NCI-H146 (cell line): ENCODE measurements at regions not wholly inside any gene's neighbourhood (a gene's known extent, or its start where the extent isn't known, plus 50 kb on each side); places are given as distances from the start of the nearest gene placed in this dataset.
"Not testable (repeated sequence)": the region's sequence is repeated elsewhere in the genome, so short reads cannot be mapped to it uniquely, and the experiment has no call there.

ENCODE experiments used
- DNase-seq: peaks from one replicate; lab custom pipeline; 2025; lab: John Stamatoyannopoulos, UW

DNA sequence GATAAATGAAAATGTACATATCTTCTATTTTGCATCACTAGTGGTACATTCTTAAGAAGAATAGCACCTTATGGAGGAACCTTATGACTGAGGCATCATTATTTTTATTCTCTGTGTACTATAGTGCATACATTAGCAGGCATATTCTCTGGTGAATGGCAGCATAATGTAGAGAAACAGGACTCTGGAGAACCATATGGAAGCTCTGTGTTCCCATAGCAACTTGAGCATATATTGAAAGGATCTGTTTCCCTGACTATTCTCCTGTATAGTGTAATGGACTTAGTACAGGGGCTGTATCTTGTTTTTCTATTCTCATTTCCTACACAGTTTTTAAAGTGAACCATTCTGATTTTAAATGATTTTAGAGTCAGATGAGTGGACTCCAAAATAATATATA, 128.4 kb upstream of the SMIM30 start:
- no peak for DNase-seq

DNA sequence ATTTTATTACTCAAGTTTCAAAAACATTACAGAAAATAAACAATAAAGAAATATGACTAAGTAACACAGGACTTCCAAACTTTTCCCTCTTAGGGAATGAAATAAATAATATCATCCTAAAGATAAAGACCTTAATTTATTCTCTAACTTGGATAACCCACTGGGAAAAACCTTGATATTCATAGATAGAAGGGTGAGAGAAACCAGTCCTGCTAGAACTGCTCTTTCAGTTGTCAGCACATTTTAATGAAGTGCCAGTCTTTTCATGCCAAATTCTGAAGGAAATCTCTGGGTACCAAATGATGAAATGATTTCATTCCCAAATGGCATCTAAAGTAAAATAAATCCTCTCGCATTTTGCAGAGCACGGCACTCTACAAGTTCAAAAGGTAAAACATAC, 114.5 kb upstream of the SMIM30 start:
- DNase-seq = no peak

DNA sequence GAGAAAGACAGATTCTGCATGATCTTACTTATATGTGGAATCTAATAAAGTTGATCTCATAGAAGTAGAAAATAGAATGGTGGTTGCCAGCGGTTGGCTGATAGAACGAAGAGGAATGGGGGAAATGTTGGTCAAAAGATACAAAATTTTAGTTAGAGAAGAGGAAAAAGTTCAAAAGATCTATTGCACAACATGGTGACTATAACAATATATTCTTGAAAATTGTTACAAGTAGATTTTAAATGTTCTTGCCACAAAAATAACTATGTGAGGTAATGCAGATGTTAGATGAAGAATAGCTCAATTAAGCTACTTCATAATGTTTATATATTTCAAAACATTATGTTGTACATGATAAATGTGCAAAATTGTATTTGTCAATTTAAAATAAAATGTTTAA, 112.3 kb upstream of the SMIM30 start:
- DNase-seq = no peak

DNA sequence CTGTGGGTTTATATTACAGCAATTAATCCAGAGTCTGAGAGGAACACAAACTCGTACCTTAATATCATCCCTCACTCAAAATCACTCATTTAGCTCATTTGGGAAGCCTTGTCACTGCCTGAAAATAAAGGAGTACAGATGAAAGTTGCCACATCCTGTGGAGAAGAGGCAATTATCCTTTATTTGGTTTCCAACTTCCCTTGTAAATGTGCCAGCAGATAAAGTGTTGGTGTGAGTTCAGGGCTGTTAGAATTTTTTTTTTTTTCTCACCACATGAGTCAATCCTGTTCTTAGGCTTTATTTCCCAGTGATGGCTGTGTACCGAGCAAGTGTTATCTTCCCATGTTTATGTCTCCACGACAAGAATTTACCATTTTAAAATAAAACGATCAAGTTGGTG, 99.0 kb upstream of the SMIM30 start:
- DNase-seq = no peak

DNA sequence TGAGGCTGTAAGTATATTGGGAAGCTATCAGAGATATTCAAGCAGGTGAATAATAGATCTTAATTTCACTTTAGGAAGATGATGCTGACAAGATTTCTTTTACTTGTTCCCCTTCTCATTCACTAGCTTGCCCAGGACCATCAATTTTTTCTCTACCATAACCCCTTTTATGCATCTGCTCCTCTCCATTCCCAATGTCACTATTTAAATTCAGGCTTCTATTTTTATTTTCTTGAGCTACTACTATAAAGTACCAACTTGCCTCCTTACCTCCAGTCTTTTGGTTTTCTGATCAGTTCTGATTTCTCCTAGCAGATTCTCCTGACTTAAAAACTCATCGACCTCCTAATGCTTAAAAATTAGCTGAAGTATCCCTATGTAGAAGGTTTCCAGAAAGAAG, 97.7 kb upstream of the SMIM30 start:
- DNase-seq = no peak

DNA sequence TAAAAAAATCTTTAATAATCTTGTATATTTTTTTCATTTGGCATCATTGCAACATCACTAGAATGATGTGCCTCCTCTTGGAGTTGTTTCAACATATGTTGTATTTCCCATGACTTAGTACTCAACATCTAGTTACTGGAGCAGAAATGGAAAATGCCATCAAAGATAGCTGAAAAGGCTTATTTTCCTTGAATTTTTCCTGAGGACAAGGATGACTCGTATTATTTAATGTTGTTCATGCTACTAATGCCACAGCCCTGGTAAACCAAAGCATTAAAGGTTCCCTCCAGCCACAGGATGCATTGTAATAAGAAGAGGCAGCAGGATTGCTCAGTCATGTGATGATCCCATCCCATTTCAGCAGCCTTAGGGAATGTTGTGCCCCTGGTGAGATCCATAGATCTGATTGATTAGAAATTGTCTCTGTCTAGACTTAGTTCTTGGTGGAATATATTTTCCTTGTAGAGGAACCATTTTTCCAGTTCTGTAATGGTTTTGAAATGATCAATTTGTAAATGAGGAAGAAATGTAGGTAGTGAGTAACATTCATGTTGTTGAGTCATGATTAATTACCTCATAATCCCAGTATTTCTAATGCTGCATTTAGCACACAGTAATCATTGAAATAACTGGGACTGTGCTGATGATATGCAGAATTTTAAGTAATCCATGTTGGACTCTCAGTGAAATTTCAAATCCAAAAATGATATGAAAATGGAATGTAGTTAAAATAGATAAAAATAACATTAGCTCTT, 91.3 kb upstream of the SMIM30 start:
- no peak for DNase-seq

DNA sequence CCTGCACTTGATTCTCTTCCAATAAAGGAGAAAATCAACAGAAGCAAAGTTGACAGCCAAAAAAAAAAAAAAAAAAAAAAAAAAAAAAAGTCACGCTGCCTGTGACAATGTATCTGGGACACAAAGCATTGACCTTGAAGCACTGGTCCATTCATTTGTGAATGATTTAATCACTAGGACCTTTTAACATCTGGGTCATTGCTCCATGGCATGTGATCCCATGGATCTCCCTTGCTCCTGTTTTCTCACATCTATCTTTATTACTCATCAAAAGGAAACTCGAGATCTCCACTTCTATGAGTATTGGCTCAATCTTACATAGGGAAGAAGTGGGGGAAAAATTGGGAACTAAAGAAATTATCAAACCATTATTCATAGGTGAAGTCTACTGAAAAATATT, 89.6 kb upstream of the SMIM30 start:
- no peak for DNase-seq

DNA sequence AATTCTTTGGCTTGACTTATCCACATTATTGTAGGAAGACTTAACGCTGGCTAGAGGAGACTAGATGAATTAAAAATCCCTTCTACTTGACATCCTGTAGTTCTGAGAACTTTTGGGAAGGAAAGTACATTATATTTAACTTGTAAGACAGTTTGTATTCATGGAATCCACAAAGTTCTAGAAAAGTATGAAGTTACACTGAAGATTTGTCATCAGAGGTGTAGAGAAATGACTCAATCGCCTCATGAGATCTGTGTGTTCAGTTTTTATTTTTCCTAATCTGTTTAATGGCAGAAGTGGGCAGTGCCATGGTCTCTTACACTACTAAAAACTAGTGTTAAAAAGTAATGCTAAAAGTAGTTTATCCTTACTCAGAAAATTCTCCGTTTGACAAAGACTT, 89.1 kb upstream of the SMIM30 start:
- no peak for DNase-seq

DNA sequence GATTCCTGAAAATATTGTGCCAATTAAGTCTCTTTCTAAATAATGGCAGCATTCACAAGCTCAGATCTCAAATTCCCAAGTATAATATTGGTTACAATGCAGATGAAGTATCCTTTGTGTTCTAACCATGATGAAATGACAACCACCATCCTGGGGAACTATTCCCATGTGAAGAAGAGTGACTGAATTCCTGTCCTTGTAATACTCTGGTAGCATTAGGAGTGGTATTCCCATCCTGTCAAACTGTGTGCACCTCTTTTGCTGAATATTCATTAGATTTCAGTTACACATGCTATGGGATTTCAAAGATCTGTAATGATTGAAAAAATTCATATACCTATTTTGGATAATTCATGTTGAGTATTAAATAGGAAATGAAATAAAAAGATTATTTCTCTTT, 86.1 kb upstream of the SMIM30 start:
- DNase-seq = no peak

DNA sequence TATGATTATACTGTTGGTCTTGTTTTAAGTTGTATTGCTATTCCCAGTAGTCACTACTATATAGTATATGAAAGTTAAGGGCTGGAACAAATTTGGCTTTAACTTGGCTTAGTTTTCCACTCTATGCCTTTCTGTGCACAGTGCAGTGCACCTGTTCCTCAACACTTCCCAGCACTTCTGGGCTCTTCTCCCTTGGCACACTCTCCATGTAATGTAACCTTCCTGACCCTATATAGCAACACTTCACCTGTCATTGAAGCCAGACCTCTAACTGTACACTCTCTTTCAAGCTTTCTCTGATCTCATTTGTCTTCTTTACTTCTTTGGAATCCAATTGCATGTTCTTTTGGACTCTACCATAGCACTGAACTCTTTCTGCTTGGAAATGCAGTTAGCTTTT, 83.9 kb upstream of the SMIM30 start:
- no peak for DNase-seq

DNA sequence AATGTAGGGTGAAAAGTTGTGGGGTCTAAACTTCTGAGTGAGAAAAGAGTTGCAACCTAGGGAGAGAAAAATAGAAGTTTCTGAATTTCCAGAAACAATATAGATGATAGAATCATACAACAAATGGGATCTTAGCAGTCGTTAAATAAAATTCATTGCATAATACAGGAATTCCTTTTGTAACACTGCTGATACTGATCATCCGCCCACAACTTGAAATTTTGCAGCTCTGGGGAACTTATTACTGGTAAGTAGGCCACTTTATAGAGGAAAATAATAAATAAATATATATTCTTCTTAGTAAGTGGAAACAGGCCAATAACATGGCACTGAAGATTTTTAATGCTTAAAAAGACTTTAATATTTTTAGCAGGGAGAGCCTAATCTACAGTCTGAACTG, 81.9 kb upstream of the SMIM30 start:
- DNase-seq = no peak

DNA sequence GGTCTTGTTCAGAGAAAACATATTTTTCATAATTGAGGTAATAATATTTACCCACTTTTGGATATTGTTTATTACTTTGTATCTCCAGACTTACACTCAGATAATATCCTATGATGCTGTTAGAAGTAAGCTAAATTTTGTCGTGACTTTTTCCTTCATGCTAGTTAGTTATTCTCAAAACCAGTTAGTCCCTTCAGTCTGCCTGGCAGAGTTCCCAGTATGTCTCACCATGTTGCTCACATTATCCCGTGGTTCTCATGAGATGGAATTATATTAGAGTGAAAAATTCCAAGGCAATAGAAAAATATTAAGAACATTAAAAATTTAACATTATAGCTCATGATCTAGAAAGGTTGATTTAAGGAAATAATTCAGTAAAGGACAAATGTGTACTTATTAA, 81.5 kb upstream of the SMIM30 start:
- no peak for DNase-seq

DNA sequence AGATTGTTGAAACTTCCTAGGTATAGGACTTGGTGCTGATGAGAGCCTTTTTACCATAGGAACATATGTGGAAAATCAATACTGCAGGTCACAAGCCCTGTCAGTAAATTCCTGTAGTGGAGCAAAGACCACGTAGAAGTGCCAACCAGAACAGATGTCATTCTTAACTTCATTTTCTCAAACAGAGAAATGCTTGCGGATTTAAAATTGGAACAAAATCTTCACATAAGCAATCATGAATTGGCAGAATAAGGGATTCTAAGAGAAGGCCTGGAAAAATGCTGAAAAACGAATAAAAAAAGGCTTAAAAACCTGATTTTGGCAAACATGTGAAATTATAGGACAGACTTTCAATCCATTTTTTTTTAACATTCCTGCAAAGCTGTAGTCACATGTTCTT, 80.8 kb upstream of the SMIM30 start:
- DNase-seq = no peak

DNA sequence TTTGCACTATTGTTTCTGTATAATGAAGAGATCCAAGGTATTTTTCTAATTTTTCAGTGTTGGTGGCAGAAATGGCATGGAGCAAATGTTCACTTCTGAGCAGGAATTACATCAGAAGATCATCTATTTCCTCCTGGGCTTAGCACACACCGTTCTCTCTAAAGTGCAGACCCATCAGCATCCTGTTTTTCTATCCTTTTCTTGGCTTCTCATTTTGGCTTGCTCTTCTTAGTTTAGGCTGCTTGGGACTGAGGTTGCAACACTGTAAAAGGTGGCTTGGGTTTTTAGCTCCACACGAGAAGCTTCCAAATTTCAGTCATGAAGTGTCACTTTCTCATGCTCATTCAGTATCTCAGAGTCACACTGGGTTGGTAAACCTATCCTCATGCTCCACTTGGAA, 79.9 kb upstream of the SMIM30 start:
- no peak for DNase-seq

DNA sequence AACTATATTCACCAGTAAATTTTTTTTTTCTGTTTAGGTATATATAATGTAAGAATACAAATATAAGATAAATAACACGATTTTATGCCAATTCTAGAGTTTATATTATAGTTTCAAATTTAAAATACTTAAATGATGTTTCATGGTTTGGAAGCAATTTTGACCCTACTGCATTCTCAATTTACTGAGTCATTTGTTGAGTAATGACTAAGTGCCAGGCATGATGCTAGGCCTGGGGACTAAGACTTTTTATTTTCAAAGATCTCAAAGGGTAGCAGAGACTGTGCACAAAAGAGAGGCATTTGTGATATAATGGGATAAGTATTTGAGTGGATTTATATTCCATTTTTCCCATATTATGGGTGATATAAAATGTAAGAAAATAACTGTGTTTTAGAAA, 78.9 kb upstream of the SMIM30 start:
- no peak for DNase-seq

DNA sequence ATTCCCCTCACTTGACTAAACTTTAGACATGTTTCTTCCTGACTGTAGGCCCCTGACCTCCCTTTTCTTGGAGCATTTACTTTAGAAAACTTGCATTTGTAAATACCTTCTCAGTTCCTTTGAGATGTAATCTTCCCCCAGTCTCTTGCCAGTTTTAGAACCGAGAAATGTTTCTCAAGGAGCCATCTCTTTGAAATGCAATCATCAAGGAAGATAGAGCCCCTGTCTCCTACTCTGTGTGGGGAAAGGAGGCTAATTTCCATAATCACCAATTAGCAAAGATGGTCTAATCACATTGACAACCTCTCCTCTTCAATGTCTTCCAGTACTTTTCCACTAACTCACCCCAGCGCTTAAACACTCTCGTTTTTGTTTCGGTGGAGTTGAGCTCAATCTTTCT, 70.0 kb upstream of the SMIM30 start:
- no peak for DNase-seq

DNA sequence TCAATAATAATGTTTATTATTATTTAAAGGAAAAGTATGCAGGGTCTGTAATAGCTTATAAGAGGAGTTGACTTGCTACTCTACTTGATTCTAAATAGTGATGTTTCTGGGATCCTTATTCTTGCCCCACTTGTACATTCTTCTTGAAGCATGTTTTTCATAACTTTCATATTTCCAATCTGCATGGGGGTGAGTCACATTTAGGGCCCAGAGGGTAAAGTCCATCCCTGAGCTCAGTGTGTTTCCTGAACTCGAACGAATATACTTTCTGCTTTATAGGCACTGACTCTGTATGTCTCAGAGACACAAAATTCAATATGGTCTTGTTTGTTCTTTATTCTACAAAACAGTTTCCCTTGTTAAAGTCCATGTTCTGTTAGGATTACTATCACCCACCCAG, 61.0 kb upstream of the SMIM30 start:
- no peak for DNase-seq

DNA sequence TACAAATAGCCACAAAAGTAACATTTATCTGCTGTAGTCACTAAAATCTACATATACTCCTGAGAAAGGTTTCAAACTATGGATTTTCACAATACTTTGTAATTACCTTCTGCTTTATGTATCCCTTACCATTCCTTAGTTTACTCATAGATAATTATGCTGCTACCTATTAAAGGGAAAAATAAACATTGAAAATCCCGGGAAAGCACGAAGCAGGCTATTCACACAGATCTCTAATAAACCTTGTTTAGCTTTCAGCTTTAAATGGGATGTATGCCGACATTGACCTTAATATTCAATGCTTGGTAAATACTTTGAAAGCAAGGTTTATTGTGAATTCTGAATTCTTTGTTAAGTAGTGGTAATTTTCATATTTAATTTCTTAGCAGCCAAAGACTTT, 58.5 kb upstream of the SMIM30 start:
- no peak for DNase-seq

DNA sequence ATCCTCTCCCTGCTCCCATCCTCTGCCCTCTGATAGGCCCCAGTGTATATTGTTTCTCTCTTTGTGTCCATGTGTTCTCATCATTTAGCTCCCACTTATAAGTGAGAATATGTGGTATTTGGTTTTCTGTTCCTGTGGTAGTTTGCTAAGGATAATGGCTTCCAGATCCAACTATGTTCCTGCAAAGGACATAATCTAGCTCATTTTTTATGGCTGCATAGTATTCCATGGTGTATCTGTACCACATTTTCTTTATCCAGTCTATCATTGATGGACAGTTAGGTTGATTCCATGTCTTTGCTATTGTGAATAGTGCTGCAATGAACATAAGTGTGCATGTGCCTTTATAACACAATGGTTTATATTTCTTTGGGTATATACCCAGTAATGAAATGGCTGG, 57.8 kb upstream of the SMIM30 start:
- DNase-seq = not testable (repeated sequence)

DNA sequence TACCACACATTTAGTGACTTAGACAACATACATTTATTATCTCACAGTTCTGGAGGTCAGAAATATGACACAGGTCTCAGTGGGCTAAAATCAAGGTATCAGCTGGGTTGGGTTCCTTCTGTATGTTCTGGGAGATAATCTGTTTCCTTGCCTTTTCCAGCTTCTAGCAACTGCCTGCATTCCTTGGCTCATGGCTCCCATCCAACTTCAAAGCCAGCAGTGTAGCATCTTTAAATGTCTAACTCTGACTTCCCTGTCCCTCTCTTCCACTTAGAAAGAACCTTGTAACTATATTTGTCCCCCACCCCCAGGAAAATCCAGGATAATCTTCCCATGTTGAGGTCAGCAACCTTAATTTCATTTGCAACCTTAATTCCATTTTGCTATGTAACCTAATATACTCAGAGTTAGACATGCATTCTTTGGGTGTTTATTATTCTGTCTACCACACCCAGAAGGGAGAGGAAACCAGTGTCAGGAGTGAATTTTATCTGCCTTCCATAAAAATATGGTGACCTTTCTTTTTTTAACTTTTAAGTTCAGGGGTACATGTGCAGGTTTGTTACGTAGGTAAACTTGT, 57.3 kb upstream of the SMIM30 start:
- no peak for DNase-seq

DNA sequence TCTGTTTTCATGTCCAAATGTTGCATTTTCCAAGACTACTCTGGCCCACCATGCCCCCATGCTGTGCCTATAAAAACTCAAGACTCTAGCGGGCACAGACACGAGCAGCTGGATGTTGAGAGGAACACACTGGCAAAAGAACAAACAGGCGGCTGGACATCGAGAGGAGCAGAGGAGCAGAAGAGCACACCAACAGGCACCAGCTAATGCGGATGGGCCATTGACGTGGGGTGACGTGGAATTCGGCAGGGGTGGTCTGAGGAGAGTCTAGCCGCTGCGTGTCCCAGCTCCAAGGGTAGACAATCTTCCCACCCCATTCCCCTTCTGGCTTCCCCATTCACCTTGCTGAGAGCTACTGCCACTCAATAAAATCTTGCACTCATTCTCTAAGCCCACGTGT, 54.4 kb upstream of the SMIM30 start:
- DNase-seq = no peak

DNA sequence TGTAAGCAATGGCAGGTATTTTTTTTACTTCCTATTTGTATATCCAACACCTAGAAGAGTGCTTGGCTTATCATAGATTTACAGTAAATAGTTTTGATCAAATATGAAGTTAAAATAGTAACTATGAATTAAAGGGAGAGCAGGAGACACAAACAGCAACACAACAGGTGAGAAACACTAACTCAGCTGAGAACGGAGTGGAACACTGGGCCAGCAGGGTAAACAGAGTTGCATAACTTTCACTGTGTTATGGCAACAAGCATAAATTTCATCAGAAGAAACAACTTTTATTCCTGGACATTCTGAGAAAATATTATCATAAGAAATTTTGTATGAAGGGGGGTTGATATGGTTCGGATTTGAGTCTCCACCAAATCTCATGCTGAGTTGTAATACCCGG, 52.2 kb upstream of the SMIM30 start:
- no peak for DNase-seq
